Parathyroid adenoma (tissue), 2 donors: ENCODE measurements at regions not wholly inside any gene's neighbourhood (a gene's known extent, or its start where the extent isn't known, plus 50 kb on each side); places are given as distances from the start of the nearest gene placed in this dataset.

Experiments
- H2AFZ ChIP-seq: fragments of 300-600 bp; sonication (generic); one replicate; pipeline ENCODE4 v1.7.0; 2017; ENCODE audit warnings: antibody characterized with exemption, mild to moderate bottlenecking
- H3K27ac ChIP-seq: fragments of 300-600 bp; sonication (generic); one replicate; pipeline ENCODE4 v1.7.0; 2017
- H3K27me3 ChIP-seq: fragments of 300-600 bp; sonication (generic); one replicate; pipeline ENCODE4 v1.7.0; 2017; ENCODE audit warnings: low read length; ENCODE audit not compliant: control insufficient read depth, insufficient read depth
- H3K36me3 ChIP-seq: fragments of 300-600 bp; sonication (generic); one replicate; pipeline ENCODE4 v1.7.0; 2017; ENCODE audit warnings: low read length; ENCODE audit not compliant: control insufficient read depth, insufficient read depth
- H3K4me1 ChIP-seq: fragments of 300-600 bp; sonication (generic); one replicate; pipeline ENCODE4 v1.7.0; 2017; ENCODE audit warnings: control low read depth
- H3K4me2 ChIP-seq: fragments of 300-600 bp; sonication (generic); one replicate; pipeline ENCODE4 v1.7.0; 2017; ENCODE audit warnings: low read length
- H3K4me3 ChIP-seq: fragments of 300-600 bp; sonication (generic); one replicate; pipeline ENCODE4 v1.7.0; 2017; ENCODE audit warnings: low read depth, low read length
- H3K79me2 ChIP-seq: fragments of 300-600 bp; sonication (generic); one replicate; pipeline ENCODE4 v1.7.0; 2017; ENCODE audit warnings: control low read depth
- H3K9ac ChIP-seq: fragments of 300-600 bp; sonication (generic); one replicate; pipeline ENCODE4 v1.7.0; 2017; ENCODE audit warnings: mild to moderate bottlenecking
- H3K9me3 ChIP-seq: fragments of 300-600 bp; sonication (generic); one replicate; pipeline ENCODE4 v1.7.0; 2017; ENCODE audit warnings: low read length; ENCODE audit not compliant: control insufficient read depth
- TF ChIP-seq, protein P1 (sequence below): fragments of 300-600 bp; sonication (generic); IDR thresholded peaks from one replicate; pipeline ENCODE4 v1.7.0; 2017; ENCODE audit warnings: antibody characterized with exemption, mild to moderate bottlenecking
- donor health status: primary hyperparathyroidism.

GRCh38 chr4:25547343-25547742, 108.3 kb upstream of the SLC34A2 start:
- Histone ChIP-seq H3K4me1 (no peaks in the 10 kb centered on the region), H3K4me2 (no peak overlapping the region), H3K9ac (no peak overlapping the region), H2AFZ (no peak overlapping the region), H3K4me3 (no peak overlapping the region), H3K27me3 (no peaks in the 10 kb centered on the region), H3K36me3 (no peaks in the 10 kb centered on the region), H3K9me3 (no peaks in the 10 kb centered on the region), H3K79me2 (no peaks in the 10 kb centered on the region), H3K27ac (no peak overlapping the region)
- TF ChIP-seq, protein P1, sequence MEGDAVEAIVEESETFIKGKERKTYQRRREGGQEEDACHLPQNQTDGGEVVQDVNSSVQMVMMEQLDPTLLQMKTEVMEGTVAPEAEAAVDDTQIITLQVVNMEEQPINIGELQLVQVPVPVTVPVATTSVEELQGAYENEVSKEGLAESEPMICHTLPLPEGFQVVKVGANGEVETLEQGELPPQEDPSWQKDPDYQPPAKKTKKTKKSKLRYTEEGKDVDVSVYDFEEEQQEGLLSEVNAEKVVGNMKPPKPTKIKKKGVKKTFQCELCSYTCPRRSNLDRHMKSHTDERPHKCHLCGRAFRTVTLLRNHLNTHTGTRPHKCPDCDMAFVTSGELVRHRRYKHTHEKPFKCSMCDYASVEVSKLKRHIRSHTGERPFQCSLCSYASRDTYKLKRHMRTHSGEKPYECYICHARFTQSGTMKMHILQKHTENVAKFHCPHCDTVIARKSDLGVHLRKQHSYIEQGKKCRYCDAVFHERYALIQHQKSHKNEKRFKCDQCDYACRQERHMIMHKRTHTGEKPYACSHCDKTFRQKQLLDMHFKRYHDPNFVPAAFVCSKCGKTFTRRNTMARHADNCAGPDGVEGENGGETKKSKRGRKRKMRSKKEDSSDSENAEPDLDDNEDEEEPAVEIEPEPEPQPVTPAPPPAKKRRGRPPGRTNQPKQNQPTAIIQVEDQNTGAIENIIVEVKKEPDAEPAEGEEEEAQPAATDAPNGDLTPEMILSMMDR: no peak

GRCh38 chr4:25549413-25549812, 106.2 kb upstream of the SLC34A2 start:
- Histone ChIP-seq H3K4me2 (no peak overlapping the region), H3K4me1 (no peaks in the 10 kb centered on the region), H3K4me3 (no peak overlapping the region), H3K36me3 (no peaks in the 10 kb centered on the region), H2AFZ (no peak overlapping the region), H3K27ac (no peak overlapping the region), H3K9ac (no peak overlapping the region), H3K27me3 (no peaks in the 10 kb centered on the region), H3K79me2 (no peaks in the 10 kb centered on the region), H3K9me3 (no peaks in the 10 kb centered on the region)
- TF ChIP-seq, protein P1: no peak

GRCh38 chr4:25550376-25551030, 105.1 kb upstream of the SLC34A2 start:
- H3K27me3 ChIP-seq: no peaks in the 10 kb centered on the region
- no peaks in the 10 kb centered on the region for H3K9me3 ChIP-seq
- H2AFZ ChIP-seq: no peak overlapping the region
- no peaks in the 10 kb centered on the region for H3K4me1 ChIP-seq
- no peaks in the 10 kb centered on the region for H3K36me3 ChIP-seq
- no peaks in the 10 kb centered on the region for H3K79me2 ChIP-seq
- H3K27ac ChIP-seq: no peak overlapping the region
- H3K4me3 ChIP-seq: no peak overlapping the region
- no peak overlapping the region for H3K9ac ChIP-seq
- TF ChIP-seq, protein P1: no peak
- no peak overlapping the region for H3K4me2 ChIP-seq

DNA sequence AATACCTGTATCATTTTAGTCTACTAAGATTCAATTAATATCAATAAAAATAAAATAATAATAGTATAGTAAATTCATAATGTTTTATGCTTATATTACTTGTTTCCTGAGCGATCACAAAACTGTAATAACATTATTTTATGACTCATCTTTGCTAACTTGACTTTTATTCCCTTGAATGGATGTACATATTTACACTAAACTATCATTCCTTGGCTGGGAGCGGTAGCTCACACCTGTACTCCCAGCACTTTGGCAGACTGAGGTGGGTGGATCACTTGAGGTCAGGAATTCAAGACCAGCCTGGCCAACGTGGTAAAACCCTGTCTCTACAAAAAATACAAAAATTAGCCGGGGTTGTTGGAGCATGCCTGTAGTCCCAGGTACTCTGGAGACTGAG, 104.0 kb upstream of the SLC34A2 start:
- no peak overlapping the region for H3K9ac ChIP-seq
- no peaks in the 10 kb centered on the region for H3K79me2 ChIP-seq
- H3K4me2 ChIP-seq: no peak overlapping the region
- H2AFZ ChIP-seq: no peak overlapping the region
- H3K4me3 ChIP-seq: no peak overlapping the region
- no peak overlapping the region for H3K27ac ChIP-seq
- no peaks in the 10 kb centered on the region for H3K36me3 ChIP-seq
- H3K4me1 ChIP-seq: no peaks in the 10 kb centered on the region
- TF ChIP-seq, protein P1: no peak
- no peaks in the 10 kb centered on the region for H3K9me3 ChIP-seq
- no peaks in the 10 kb centered on the region for H3K27me3 ChIP-seq
